SK-N-MC (cell line): ENCODE measurements at regions not wholly inside any gene's neighbourhood (a gene's known extent, or its start where the extent isn't known, plus 50 kb on each side); places are given as distances from the start of the nearest gene placed in this dataset.

Source experiments
- DNase-seq: peaks from one replicate; pipeline ENCODE4 v3.0.0-alpha.2; 2011; ENCODE audit warnings: low read depth, low spot score
- H3K27ac ChIP-seq: fragments of 200-600 bp; sonication (generic); 2 replicates; pipeline ENCODE4 v1.5.1; 2016; ENCODE audit warnings: mixed run types
- H3K36me3 ChIP-seq: fragments of 200-600 bp; sonication (generic); 2 replicates; pipeline ENCODE4 v1.6.1; 2017; ENCODE audit warnings: antibody characterized with exemption, low read length, mixed read lengths; ENCODE audit not compliant: insufficient read depth
- H3K4me3 ChIP-seq: fragments of 200-600 bp; sonication (generic); 2 replicates; pipeline ENCODE4 v1.5.1; 2016
- H3K9ac ChIP-seq: fragments of 200-600 bp; sonication (generic); 2 replicates; pipeline ENCODE4 v1.8.0; 2017; ENCODE audit warnings: mixed run types, mixed read lengths; ENCODE audit not compliant: insufficient read length
- H3K9me3 ChIP-seq: fragments of 200-600 bp; sonication (generic); 2 replicates; pipeline ENCODE4 v1.6.1; 2017; ENCODE audit warnings: low read depth, mild to moderate bottlenecking, antibody characterized with exemption, low read length, moderate library complexity, mixed read lengths
- EZH2 ChIP-seq: fragments of 200-600 bp; sonication (generic); IDR thresholded peaks from one replicate; pipeline ENCODE4 v1.6.1; 2017; ENCODE audit warnings: antibody characterized with exemption
- FOXP2 ChIP-seq: optimal IDR thresholded peaks from 2 replicates; pipeline ENCODE3; 2011; ENCODE audit warnings: mild to moderate bottlenecking, moderate library complexity; ENCODE audit not compliant: insufficient read depth; ENCODE audit errors: extremely low read length, control extremely low read depth
- POLR2AphosphoS5 ChIP-seq: IDR thresholded peaks from 2 replicates; pipeline ENCODE4 v1.6.1; 2012; ENCODE audit warnings: mild to moderate bottlenecking, low read depth, low read length, borderline replicate concordance

DNA sequence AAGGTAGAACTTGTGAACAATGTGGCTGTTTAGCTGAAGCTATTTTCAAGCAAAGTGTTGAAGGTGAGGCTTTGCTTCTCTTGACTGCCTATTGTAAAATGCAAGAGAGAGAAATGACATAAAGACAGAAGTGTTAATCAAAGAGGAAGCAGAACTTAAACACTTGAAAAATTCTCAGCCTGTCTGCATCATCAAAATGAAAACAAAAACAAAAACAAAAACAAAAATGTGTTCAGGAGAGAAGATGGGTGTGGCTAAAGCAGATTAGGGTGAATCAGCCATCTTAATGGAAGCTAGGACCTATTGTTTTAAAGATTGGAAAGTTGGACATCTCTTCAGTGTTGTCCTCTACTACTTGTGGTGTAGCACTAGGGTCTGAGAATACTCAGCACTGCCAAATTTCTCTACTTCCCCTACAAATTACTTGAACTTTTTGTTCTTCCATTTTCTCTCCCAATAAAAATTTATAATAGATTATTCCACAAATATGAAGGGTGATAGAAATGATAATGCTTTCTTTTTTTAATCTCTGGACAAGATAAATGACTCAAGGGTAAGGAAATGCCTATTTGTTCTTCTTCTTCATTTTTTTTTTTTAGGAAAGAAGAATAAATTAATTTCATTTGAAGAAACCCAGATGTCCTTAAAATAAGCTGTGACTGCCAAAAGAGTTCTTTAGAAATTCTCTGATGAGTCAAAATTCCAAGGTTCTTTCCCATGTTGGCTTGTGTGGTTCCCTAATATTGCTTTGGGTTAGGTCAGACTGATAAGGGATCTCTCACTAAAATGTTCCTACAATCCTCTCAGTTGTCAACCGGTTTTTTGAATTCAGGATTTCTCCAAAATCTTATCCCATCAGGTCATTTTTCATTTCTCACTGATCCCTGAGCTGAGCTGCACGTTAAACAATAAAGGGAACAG is 571.2 kb upstream of the ZEB2 start:
- H3K27ac ChIP-seq: no peak overlapping the region
- H3K36me3 ChIP-seq: no peaks in the 10 kb centered on the region
- no peak overlapping the region for H3K9ac ChIP-seq
- DNase-seq: no peak
- H3K9me3 ChIP-seq: no peaks in the 10 kb centered on the region
- TF ChIP-seq POLR2AphosphoS5 (no peak), EZH2 (no peak), FOXP2 (no peak)
- no peak overlapping the region for H3K4me3 ChIP-seq

DNA sequence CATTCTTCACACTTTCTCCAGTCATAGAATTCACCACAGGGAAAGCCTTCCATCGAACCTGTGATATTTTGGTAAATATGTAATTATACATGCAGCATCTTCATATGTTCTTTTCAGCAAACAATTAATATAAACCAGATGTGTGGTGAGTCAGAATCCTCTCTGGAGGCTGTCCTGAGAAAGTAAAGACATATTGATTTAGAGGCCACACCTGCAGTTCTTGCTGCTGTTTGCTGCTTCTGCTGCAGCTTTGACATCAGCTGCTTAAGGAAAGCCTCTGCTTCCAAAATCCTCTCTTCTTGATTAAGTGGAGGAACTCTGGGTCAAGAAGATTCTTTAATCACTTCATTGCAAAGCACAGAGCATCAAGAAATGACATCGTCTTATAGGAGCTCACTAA is 568.8 kb upstream of the ZEB2 start:
- Histone ChIP-seq H3K9ac (no peak overlapping the region), H3K27ac (no peak overlapping the region), H3K4me3 (no peak overlapping the region), H3K36me3 (no peaks in the 10 kb centered on the region), H3K9me3 (no peaks in the 10 kb centered on the region)
- no peak for TF ChIP-seq FOXP2
- TF ChIP-seq EZH2: no peak
- no peak for TF ChIP-seq POLR2AphosphoS5
- DNase-seq: no peak

DNA sequence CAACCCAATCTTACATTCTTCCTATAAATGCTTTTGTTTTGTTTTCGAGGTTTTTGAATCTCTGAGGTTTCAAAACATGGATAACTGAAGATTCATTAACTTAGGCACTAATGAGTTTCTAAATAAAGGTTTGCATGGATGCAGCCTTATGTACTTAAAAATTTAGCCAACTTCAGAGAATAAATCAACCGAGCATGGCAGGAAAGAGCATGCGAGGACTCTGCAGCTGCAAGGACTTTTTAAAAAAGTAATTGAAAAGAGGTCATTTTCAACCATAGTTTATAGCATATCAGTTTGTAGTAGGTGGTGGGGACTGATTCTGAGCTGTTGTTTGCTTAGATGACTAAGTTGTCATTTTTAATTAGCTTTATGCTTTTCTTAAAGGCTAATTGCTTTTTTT is 567.0 kb upstream of the ZEB2 start:
- Histone ChIP-seq H3K9me3 (no peaks in the 10 kb centered on the region), H3K27ac (no peak overlapping the region), H3K4me3 (no peak overlapping the region), H3K9ac (no peak overlapping the region), H3K36me3 (no peaks in the 10 kb centered on the region)
- no peak for DNase-seq
- TF ChIP-seq POLR2AphosphoS5: no peak
- no peak for TF ChIP-seq EZH2
- TF ChIP-seq FOXP2: no peak

DNA sequence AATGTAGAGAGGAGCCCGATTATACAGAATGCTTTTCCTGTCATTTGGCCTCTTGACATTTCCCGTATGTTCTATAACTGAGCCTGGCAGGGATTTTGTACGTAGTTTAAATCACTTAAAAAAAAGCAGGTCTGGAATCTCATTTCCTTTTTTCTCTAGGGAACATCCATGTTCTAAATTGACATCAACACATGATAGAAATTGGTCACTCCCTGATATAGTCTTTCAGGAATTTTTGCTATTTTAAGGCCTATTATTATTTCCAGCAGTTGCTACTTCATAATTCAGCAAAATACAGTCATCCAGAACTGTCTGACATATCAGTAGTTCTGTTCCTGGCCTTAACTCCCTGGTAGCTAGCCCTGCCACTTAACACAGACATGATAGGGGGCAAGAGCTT is 565.7 kb upstream of the ZEB2 start:
- DNase-seq: no peak
- Histone ChIP-seq H3K27ac (no peak overlapping the region), H3K4me3 (no peak overlapping the region)

DNA sequence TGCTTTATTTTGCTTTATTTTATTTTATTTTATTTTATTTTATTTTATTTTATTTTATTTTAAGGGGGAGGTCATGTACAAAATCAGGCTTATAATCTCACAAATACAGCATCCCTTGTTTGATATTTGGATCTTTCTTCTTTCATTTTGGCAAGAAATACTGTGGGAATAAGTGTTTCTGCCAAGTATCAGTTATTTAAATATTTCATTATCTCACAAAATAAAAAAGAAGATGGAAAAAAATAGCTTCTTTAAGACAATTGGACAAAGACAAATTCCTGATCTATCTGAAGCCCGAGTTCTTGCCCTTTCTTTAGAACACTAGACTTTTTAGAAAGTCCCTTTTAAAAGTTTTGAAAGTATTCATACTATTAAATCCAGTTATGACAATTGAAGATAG is 560.5 kb upstream of the ZEB2 start:
- no peak overlapping the region for H3K4me3 ChIP-seq
- no peaks in the 10 kb centered on the region for H3K36me3 ChIP-seq
- no peak overlapping the region for H3K27ac ChIP-seq
- H3K9me3 ChIP-seq: no peaks in the 10 kb centered on the region
- no peak for TF ChIP-seq POLR2AphosphoS5
- TF ChIP-seq EZH2: no peak
- no peak for TF ChIP-seq FOXP2
- DNase-seq: no peak
- H3K9ac ChIP-seq: no peak overlapping the region

More for the DNA sequence above, 565.7 kb upstream of the ZEB2 start:
- TF ChIP-seq EZH2: no peak
- no peak for TF ChIP-seq FOXP2
- no peak for TF ChIP-seq POLR2AphosphoS5
- no peak overlapping the region for H3K9ac ChIP-seq
- H3K36me3 ChIP-seq: no peaks in the 10 kb centered on the region
- H3K9me3 ChIP-seq: no peaks in the 10 kb centered on the region

DNA sequence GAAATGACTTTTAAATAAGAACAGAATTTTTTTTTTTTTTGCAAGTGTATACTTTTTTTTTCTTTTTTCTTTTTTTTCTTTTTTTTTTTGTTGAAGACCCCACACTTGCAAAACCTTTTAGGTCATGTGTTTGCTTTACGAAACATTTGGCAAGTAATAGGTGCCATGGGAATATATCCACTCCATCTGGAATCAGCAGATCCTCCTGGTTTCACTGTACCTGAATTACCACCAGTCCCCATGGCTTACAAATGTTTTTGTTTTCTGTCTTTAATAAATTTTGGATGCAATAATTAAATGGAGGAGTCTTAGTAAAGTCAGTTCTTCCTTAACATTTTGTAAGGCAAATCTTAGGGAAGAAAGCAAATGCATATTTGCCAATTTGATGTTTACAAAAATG is 559.7 kb upstream of the ZEB2 start:
- H3K9ac ChIP-seq: no peak overlapping the region
- TF ChIP-seq FOXP2 (no peak), EZH2 (no peak), POLR2AphosphoS5 (no peak)
- DNase-seq: no peak
- no peak overlapping the region for H3K4me3 ChIP-seq
- H3K27ac ChIP-seq: no peak overlapping the region
- H3K36me3 ChIP-seq: no peaks in the 10 kb centered on the region
- H3K9me3 ChIP-seq: no peaks in the 10 kb centered on the region

DNA sequence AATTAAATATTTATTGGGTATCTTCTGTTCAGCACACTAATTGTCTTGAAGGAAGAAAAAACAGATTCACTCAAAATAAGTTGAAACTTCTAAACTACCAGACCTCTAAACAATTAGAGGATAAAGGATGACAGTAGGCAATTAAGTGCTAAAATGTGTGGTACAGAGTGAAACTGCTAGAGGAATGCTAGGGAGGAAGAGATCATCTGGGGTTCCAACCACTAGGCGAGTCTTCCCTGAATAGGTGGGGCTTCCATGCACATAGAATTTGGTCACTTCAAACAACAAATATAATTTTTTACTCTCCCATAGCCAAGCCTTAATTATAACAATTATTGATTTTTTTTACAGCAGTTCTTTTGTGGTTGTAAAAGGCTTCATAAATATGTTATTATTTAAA is 559.0 kb upstream of the ZEB2 start:
- DNase-seq: no peak
- no peaks in the 10 kb centered on the region for H3K36me3 ChIP-seq
- H3K9ac ChIP-seq: no peak overlapping the region
- H3K4me3 ChIP-seq: no peak overlapping the region
- no peak for TF ChIP-seq FOXP2
- no peak for TF ChIP-seq POLR2AphosphoS5
- no peak for TF ChIP-seq EZH2
- no peaks in the 10 kb centered on the region for H3K9me3 ChIP-seq
- no peak overlapping the region for H3K27ac ChIP-seq

DNA sequence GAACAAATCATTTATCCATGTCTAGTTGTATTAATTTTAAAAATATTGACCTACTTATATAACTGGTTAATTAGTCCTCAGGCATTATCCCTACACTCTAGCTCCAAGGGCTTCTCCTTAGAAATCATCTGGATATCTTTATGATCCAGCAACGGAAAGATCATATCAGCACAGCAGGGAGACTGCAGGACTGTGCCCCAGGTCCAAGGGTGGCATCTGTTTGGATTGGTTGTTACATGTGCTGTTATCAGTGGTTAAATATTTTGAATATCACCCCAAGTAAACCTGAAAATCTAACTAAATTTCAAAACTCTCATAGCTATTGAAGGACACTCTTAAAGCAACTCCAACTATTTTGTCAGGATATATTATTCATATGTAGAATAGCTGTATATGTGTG is 556.2 kb upstream of the ZEB2 start:
- H3K9me3 ChIP-seq: no peaks in the 10 kb centered on the region
- no peak for DNase-seq
- H3K36me3 ChIP-seq: no peaks in the 10 kb centered on the region
- TF ChIP-seq EZH2: no peak
- no peak for TF ChIP-seq POLR2AphosphoS5
- no peak for TF ChIP-seq FOXP2
- no peak overlapping the region for H3K27ac ChIP-seq
- no peak overlapping the region for H3K9ac ChIP-seq
- H3K4me3 ChIP-seq: no peak overlapping the region
